GM23338 (cell line): ENCODE measurements at regions not wholly inside any gene's neighbourhood (a gene's known extent, or its start where the extent isn't known, plus 50 kb on each side); places are given as distances from the start of the nearest gene placed in this dataset.

ENCODE experiments used
- ATAC-seq: fragments of 200-7000 bp; cut with Tn5 transposase; 3 replicates; pipeline ENCODE4 v1.9.1; 2020
- DNase-seq: peaks from one replicate; pipeline ENCODE4 v3.0.0-alpha.2; 2015; ENCODE audit warnings: low spot score
- H2AFZ ChIP-seq: fragments of 200-600 bp; sonication (generic); 2 replicates; pipeline ENCODE4 v1.8.0; 2016; ENCODE audit warnings: antibody characterized with exemption, mild to moderate bottlenecking, moderate library complexity
- H3F3A ChIP-seq: fragments of 200-600 bp; sonication (generic); replicated peaks from 2 replicates; pipeline ENCODE4 v1.8.0; 2017; ENCODE audit warnings: antibody characterized with exemption, mixed run types, low read depth
- H3K27ac ChIP-seq: fragments of 200-600 bp; sonication (generic); 2 replicates; pipeline ENCODE4 v1.6.1; 2016; ENCODE audit warnings: low read depth
- H3K27me3 ChIP-seq: fragments of 200-600 bp; sonication (generic); 2 replicates; pipeline ENCODE4 v1.8.0; 2016; ENCODE audit warnings: mild to moderate bottlenecking, mixed run types, moderate library complexity; ENCODE audit not compliant: insufficient read depth
- H3K36me3 ChIP-seq: fragments of 200-600 bp; sonication (generic); 2 replicates; pipeline ENCODE4 v1.8.0; 2016; ENCODE audit warnings: mild to moderate bottlenecking; ENCODE audit not compliant: insufficient read depth
- H3K4me1 ChIP-seq: fragments of 200-600 bp; sonication (generic); 2 replicates; pipeline ENCODE4 v1.8.0; 2016; ENCODE audit warnings: mild to moderate bottlenecking, moderate library complexity; ENCODE audit not compliant: insufficient read depth
- H3K4me2 ChIP-seq: fragments of 200-600 bp; sonication (generic); 2 replicates; pipeline ENCODE4 v1.7.1; 2017; ENCODE audit warnings: mixed run types
- H3K4me3 ChIP-seq: fragments of 200-600 bp; sonication (generic); 2 replicates; pipeline ENCODE4 v1.6.1; 2016; ENCODE audit warnings: mixed run types
- H3K79me2 ChIP-seq: fragments of 200-600 bp; sonication (generic); replicated peaks from 2 replicates; pipeline ENCODE4 v1.8.0; 2017; ENCODE audit warnings: mild to moderate bottlenecking; ENCODE audit not compliant: insufficient read depth
- H3K9me2 ChIP-seq: fragments of 200-600 bp; sonication (generic); 2 replicates; pipeline ENCODE4 v1.8.0; 2017; ENCODE audit not compliant: insufficient read depth
- H4K20me1 ChIP-seq: fragments of 200-600 bp; sonication (generic); replicated peaks from 2 replicates; pipeline ENCODE4 v1.8.0; 2017; ENCODE audit warnings: mild to moderate bottlenecking; ENCODE audit not compliant: insufficient read depth
- H3K27ac Mint-ChIP-seq: 2 replicates; pipeline ENCODE4 v1.8.0; 2020; ENCODE audit warnings: inconsistent platforms, mild to moderate bottlenecking, moderate library complexity, mixed read lengths
- H3K27me3 Mint-ChIP-seq: 3 replicates; pipeline ENCODE4 v1.8.0; 2022; ENCODE audit warnings: low read depth, mild to moderate bottlenecking, moderate library complexity, mixed read lengths, inconsistent platforms; ENCODE audit not compliant: insufficient read depth, poor library complexity
- H3K36me3 Mint-ChIP-seq: 3 replicates; pipeline ENCODE4 v1.8.0; 2021; ENCODE audit warnings: low read depth, mild to moderate bottlenecking, inconsistent platforms, moderate library complexity, mixed read lengths
- H3K4me1 Mint-ChIP-seq: 3 replicates; pipeline ENCODE4 v1.8.0; 2020; ENCODE audit warnings: mild to moderate bottlenecking, inconsistent platforms, mixed read lengths
- H3K4me3 Mint-ChIP-seq: 3 replicates; pipeline ENCODE4 v1.8.0; 2021; ENCODE audit warnings: moderate library complexity, mild to moderate bottlenecking, inconsistent platforms, mixed read lengths
- H3K9me3 Mint-ChIP-seq: 3 replicates; pipeline ENCODE4 v1.8.0; 2020; ENCODE audit warnings: moderate library complexity, mild to moderate bottlenecking, inconsistent platforms, mixed read lengths
- CREB1 ChIP-seq: fragments of 250-450 bp; sonication (Bioruptor Pico); IDR thresholded peaks from 2 replicates; pipeline ENCODE4 v1.5.0; 2020; ENCODE audit warnings: low read depth, mild to moderate bottlenecking, moderate library complexity
- EZH2 ChIP-seq: fragments of 200-600 bp; sonication (generic); IDR thresholded peaks from one replicate; pipeline ENCODE4 v1.8.0; 2017; ENCODE audit warnings: antibody characterized with exemption, mild to moderate bottlenecking, low read depth; ENCODE audit not compliant: unreplicated experiment
- EZH2phosphoT487 ChIP-seq: fragments of 200-600 bp; sonication (generic); IDR thresholded peaks from one replicate; pipeline ENCODE4 v1.8.1; 2018; ENCODE audit warnings: antibody characterized with exemption; ENCODE audit not compliant: unreplicated experiment
- JUNB ChIP-seq: IDR thresholded peaks from one replicate; pipeline ENCODE4 v1.6.1; 2016; ENCODE audit warnings: antibody characterized with exemption; ENCODE audit not compliant: unreplicated experiment
- NANOG ChIP-seq: IDR thresholded peaks from 2 replicates; pipeline ENCODE4 v1.6.1; 2016; ENCODE audit warnings: antibody characterized with exemption, borderline replicate concordance
- POLR2AphosphoS5 ChIP-seq: IDR thresholded peaks from 2 replicates; pipeline ENCODE4 v1.6.1; 2016; ENCODE audit warnings: antibody characterized with exemption, low read depth
- STAT1 ChIP-seq: IDR thresholded peaks from one replicate; pipeline ENCODE4 v1.6.1; 2016; ENCODE audit warnings: antibody characterized with exemption; ENCODE audit not compliant: unreplicated experiment
- ZNF114 ChIP-seq: fragments of 250-450 bp; sonication (Bioruptor Pico); IDR thresholded peaks from 2 replicates; pipeline ENCODE4 v1.5.0; 2020; ENCODE audit warnings: mild to moderate bottlenecking, moderate library complexity
- ZNF331 ChIP-seq: fragments of 250-450 bp; sonication (Bioruptor Pico); IDR thresholded peaks from 2 replicates; pipeline ENCODE4 v1.5.0; 2020; ENCODE audit warnings: low read depth, mild to moderate bottlenecking, moderate library complexity
- TF ChIP-seq, protein P1 (sequence below): fragments of 250-450 bp; sonication (Bioruptor Pico); IDR thresholded peaks from 2 replicates; pipeline ENCODE4 v1.5.0; 2020; ENCODE audit warnings: mild to moderate bottlenecking, moderate library complexity
- TF ChIP-seq, protein P2 (sequence below): IDR thresholded peaks from 2 replicates; pipeline ENCODE4 v1.6.1; 2016; ENCODE audit warnings: antibody characterized with exemption
- TF ChIP-seq, protein P3 (sequence below): IDR thresholded peaks from one replicate; pipeline ENCODE4 v1.6.1; 2018; ENCODE audit warnings: antibody characterized with exemption; ENCODE audit not compliant: unreplicated experiment

DNA sequence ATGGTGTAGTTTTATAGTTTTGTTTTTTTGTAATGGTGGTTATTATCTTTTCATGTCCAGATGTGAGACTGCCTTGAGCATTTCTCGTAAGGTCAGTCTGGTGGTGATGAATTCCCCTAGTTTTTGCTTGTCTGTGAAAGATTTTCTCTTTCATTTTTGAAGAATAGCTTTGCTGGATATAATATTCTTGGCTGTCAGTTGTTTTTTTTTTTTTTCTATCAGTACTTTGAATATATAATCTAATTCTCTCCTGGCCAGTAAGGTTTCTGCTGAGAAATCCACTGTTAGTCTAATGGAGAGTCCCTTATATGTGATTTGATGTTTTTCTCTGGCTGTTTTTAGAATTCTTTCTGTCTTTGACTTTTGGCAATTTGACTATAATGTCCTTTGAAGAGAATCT lies 106.9 kb downstream of the CARTPT start:
- H3K27ac Mint-ChIP-seq: no peak overlapping the region
- TF ChIP-seq STAT1 (no peak), NANOG (no peak), ZNF331 (no peak), EZH2 (no peak), JUNB (no peak), ZNF114 (CRISPR knock-in tag) (no peak), POLR2AphosphoS5 (no peak), EZH2phosphoT487 (no peak), CREB1 (CRISPR knock-in tag) (no peak)
- TF ChIP-seq, protein P1, sequence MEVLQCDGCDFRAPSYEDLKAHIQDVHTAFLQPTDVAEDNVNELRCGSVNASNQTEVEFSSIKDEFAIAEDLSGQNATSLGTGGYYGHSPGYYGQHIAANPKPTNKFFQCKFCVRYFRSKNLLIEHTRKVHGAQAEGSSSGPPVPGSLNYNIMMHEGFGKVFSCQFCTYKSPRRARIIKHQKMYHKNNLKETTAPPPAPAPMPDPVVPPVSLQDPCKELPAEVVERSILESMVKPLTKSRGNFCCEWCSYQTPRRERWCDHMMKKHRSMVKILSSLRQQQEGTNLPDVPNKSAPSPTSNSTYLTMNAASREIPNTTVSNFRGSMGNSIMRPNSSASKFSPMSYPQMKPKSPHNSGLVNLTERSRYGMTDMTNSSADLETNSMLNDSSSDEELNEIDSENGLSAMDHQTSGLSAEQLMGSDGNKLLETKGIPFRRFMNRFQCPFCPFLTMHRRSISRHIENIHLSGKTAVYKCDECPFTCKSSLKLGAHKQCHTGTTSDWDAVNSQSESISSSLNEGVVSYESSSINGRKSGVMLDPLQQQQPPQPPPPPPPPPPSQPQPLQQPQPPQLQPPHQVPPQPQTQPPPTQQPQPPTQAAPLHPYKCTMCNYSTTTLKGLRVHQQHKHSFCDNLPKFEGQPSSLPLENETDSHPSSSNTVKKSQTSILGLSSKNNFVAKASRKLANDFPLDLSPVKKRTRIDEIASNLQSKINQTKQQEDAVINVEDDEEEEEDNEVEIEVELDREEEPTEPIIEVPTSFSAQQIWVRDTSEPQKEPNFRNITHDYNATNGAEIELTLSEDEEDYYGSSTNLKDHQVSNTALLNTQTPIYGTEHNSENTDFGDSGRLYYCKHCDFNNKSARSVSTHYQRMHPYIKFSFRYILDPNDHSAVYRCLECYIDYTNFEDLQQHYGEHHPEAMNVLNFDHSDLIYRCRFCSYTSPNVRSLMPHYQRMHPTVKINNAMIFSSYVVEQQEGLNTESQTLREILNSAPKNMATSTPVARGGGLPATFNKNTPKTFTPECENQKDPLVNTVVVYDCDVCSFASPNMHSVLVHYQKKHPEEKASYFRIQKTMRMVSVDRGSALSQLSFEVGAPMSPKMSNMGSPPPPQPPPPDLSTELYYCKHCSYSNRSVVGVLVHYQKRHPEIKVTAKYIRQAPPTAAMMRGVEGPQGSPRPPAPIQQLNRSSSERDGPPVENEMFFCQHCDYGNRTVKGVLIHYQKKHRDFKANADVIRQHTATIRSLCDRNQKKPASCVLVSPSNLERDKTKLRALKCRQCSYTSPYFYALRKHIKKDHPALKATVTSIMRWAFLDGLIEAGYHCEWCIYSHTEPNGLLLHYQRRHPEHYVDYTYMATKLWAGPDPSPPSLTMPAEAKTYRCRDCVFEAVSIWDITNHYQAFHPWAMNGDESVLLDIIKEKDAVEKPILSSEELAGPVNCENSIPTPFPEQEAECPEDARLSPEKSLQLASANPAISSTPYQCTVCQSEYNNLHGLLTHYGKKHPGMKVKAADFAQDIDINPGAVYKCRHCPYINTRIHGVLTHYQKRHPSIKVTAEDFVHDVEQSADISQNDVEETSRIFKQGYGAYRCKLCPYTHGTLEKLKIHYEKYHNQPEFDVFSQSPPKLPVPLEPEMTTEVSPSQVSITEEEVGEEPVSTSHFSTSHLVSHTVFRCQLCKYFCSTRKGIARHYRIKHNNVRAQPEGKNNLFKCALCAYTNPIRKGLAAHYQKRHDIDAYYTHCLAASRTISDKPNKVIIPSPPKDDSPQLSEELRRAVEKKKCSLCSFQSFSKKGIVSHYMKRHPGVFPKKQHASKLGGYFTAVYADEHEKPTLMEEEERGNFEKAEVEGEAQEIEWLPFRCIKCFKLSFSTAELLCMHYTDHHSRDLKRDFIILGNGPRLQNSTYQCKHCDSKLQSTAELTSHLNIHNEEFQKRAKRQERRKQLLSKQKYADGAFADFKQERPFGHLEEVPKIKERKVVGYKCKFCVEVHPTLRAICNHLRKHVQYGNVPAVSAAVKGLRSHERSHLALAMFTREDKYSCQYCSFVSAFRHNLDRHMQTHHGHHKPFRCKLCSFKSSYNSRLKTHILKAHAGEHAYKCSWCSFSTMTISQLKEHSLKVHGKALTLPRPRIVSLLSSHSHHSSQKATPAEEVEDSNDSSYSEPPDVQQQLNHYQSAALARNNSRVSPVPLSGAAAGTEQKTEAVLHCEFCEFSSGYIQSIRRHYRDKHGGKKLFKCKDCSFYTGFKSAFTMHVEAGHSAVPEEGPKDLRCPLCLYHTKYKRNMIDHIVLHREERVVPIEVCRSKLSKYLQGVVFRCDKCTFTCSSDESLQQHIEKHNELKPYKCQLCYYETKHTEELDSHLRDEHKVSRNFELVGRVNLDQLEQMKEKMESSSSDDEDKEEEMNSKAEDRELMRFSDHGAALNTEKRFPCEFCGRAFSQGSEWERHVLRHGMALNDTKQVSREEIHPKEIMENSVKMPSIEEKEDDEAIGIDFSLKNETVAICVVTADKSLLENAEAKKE (CRISPR knock-in tag): no peak
- TF ChIP-seq, protein P2, sequence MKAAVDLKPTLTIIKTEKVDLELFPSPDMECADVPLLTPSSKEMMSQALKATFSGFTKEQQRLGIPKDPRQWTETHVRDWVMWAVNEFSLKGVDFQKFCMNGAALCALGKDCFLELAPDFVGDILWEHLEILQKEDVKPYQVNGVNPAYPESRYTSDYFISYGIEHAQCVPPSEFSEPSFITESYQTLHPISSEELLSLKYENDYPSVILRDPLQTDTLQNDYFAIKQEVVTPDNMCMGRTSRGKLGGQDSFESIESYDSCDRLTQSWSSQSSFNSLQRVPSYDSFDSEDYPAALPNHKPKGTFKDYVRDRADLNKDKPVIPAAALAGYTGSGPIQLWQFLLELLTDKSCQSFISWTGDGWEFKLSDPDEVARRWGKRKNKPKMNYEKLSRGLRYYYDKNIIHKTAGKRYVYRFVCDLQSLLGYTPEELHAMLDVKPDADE: no peak
- TF ChIP-seq, protein P3, sequence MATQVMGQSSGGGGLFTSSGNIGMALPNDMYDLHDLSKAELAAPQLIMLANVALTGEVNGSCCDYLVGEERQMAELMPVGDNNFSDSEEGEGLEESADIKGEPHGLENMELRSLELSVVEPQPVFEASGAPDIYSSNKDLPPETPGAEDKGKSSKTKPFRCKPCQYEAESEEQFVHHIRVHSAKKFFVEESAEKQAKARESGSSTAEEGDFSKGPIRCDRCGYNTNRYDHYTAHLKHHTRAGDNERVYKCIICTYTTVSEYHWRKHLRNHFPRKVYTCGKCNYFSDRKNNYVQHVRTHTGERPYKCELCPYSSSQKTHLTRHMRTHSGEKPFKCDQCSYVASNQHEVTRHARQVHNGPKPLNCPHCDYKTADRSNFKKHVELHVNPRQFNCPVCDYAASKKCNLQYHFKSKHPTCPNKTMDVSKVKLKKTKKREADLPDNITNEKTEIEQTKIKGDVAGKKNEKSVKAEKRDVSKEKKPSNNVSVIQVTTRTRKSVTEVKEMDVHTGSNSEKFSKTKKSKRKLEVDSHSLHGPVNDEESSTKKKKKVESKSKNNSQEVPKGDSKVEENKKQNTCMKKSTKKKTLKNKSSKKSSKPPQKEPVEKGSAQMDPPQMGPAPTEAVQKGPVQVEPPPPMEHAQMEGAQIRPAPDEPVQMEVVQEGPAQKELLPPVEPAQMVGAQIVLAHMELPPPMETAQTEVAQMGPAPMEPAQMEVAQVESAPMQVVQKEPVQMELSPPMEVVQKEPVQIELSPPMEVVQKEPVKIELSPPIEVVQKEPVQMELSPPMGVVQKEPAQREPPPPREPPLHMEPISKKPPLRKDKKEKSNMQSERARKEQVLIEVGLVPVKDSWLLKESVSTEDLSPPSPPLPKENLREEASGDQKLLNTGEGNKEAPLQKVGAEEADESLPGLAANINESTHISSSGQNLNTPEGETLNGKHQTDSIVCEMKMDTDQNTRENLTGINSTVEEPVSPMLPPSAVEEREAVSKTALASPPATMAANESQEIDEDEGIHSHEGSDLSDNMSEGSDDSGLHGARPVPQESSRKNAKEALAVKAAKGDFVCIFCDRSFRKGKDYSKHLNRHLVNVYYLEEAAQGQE: no peak
- H3K4me1 Mint-ChIP-seq: peaks cover 13% of the 10 kb centered on the region
- no peak overlapping the region for H3K4me3 ChIP-seq
- H2AFZ ChIP-seq: no peak overlapping the region
- H3K27ac ChIP-seq: no peak overlapping the region
- H4K20me1 ChIP-seq: no peaks in the 10 kb centered on the region
- ATAC-seq (no peak), DNase-seq (no peak)
- H3F3A ChIP-seq: no peaks in the 10 kb centered on the region
- no peak overlapping the region for H3K4me2 ChIP-seq
- peaks cover 38% of the 10 kb centered on the region for H3K9me3 Mint-ChIP-seq
- no peaks in the 10 kb centered on the region; the same call in 1 of the 2 replicates for H3K36me3 ChIP-seq
- H3K4me1 ChIP-seq: peaks cover 12% of the 10 kb centered on the region
- H3K79me2 ChIP-seq: no peaks in the 10 kb centered on the region
- H3K27me3 ChIP-seq: no peaks in the 10 kb centered on the region
- peaks cover 22% of the 10 kb centered on the region for H3K36me3 Mint-ChIP-seq
- peaks cover 1% of the 10 kb centered on the region for H3K27me3 Mint-ChIP-seq
- no peaks in the 10 kb centered on the region for H3K9me2 ChIP-seq
- H3K4me3 Mint-ChIP-seq: no peak overlapping the region
